ENCODE measurements at regions not wholly inside any gene's neighbourhood (a gene's known extent, or its start where the extent isn't known, plus 50 kb on each side); places are given as distances from the start of the nearest gene placed in this dataset.

DNA sequence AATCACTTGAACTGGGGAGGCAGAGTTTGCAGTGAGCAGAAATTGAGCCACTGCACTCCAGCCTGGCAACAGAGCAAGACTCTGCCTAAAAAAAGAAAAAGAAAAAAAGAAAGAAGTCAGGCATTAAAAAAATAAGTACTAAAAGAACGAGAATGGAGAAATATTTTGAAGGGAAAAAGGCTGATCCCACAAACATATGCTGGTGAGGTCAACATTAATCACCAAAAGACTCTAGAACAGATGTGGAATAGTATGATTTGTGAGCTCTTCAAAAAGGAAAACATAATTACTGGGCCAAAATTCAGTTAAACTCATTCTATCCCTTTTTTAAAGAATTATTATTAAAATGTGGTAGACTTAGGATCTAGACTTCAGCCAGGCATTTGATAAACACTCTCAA lies 61.2 kb upstream of the NRSN1 start:
- TF ChIP-seq, protein P1, sequence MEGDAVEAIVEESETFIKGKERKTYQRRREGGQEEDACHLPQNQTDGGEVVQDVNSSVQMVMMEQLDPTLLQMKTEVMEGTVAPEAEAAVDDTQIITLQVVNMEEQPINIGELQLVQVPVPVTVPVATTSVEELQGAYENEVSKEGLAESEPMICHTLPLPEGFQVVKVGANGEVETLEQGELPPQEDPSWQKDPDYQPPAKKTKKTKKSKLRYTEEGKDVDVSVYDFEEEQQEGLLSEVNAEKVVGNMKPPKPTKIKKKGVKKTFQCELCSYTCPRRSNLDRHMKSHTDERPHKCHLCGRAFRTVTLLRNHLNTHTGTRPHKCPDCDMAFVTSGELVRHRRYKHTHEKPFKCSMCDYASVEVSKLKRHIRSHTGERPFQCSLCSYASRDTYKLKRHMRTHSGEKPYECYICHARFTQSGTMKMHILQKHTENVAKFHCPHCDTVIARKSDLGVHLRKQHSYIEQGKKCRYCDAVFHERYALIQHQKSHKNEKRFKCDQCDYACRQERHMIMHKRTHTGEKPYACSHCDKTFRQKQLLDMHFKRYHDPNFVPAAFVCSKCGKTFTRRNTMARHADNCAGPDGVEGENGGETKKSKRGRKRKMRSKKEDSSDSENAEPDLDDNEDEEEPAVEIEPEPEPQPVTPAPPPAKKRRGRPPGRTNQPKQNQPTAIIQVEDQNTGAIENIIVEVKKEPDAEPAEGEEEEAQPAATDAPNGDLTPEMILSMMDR (IDR thresholded peaks at IDR 0.05), result no peak
- TF ChIP-seq EZH2 (IDR thresholded peaks at IDR 0.05), result no peak
- no peak for TF ChIP-seq EZH2phosphoT487 (IDR thresholded peaks at IDR 0.05)

Data from neural progenitor cell (in vitro differentiated cells).